Hematopoietic multipotent progenitor cell treated with erythropoietin and hydrocortisone succinate and interleukin-3 and kit ligand, for 4 days (in vitro differentiated cells): ENCODE measurements at regions not wholly inside any gene's neighbourhood (a gene's known extent, or its start where the extent isn't known, plus 50 kb on each side); places are given as distances from the start of the nearest gene placed in this dataset.

Source experiments
- DNase-seq: peaks from one replicate; pipeline ENCODE4 v3.0.0-alpha.2; 2015

GRCh38 chr3:98954791-98955604, 53.5 kb upstream of the DCBLD2 start:
- no peak for DNase-seq

- no peak for DNase-seq
Measured at GRCh38 chr3:98954242-98954641, 52.7 kb upstream of the DCBLD2 start.

GRCh38 chr3:98952404-98952803, 50.9 kb upstream of the DCBLD2 start:
- no peak for DNase-seq
